ENCODE measurements at regions not wholly inside any gene's neighbourhood (a gene's known extent, or its start where the extent isn't known, plus 50 kb on each side); places are given as distances from the start of the nearest gene placed in this dataset.

DNA sequence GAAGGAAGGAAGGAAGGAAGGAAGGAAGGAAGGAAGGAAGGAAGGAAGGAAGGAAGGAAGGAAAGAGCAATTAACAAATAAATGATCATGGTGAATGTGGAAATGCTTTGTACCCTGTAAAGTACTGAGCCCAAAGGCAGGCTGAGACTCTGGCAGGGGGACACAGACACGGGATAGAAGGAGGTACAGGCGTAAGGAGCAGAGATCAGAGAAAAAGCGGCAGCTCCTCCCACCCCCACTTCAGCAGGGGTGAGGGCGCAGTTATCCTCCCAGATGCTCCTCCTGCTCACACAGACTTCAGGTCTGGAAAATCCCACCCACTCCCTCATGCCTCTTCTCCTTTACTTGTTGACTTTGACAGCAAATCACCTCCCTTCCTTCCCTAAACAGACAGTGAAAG lies 464.5 kb downstream of the MATN1 start:
- no peak for DNase-seq (ENCODE audit: low read depth in 2 of 2, low spot score in 1 of 2)

DNA sequence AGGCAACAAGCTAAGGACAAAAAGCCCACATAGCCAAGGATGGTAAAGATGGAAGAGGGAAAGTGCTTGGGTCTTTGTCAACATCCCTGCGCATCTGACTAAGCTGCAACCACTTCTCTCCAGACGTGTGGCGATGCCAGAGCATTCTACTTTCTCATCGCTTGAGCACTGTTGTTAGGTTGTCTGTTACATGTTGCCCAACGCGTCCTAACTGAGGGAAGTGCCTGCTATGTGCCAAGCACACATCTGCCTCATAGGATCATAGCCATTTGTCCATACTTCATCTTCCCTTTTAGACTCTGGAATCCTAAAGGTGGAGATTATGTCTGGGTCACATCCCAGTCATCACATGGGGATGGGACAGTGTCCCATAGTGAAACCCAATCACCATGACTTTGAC lies 464.9 kb downstream of the MATN1 start:
- DNase-seq (ENCODE audit: low read depth in 2 of 2, low spot score in 1 of 2): no peak

DNA sequence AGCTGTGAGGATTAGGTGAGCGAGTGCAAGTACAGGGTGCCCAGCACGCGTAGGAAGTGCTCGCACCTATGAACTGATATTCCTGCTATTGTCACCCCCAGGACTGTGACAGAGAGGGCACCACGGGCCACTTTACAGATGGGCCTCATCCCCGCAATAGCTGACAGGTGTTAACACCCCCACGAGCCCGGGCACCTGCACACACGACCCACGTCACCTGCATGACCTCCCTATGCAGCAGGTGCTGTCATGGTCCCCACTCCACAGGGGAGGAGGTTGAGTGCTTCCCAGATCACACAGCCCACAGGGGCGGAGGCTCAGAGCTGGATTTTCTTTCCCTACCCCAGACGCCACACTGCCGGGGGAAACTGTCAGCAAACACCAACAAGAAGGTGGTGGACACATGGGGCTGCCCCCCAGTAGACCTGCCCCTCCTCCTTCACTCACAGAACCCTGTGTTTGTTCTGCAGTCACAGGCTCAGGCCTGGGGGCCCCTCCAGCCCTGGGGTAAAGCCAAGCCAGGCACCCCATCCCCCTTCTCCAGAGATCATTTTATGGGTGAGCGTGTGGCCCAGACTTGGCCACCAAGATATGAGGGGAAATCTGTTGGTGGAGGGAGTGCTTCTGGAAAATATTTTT lies 465.5 kb downstream of the MATN1 start:
- no peak for DNase-seq (ENCODE audit: low read depth in 2 of 2, low spot score in 1 of 2)

DNA sequence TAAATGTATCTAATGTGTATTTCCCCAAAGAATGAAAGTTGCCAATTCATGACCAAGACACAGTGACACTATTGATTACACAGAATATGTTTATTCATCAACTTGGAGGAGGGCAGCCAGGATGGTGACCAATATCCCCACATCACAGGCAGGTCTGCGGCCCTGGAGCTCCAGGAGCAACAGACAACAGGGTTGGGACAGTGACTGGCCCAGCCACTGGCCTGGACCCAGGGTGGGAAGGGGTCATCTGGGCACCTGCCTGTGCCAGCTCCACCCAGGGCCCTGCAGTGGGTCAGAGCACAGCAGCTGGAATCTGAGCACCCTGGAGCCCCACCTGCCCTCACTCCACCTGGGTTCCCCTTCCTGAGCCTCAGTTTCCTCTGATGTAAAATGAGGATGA lies 466.1 kb downstream of the MATN1 start:
- DNase-seq (ENCODE audit: low read depth in 2 of 2, low spot score in 1 of 2): no peak

DNA sequence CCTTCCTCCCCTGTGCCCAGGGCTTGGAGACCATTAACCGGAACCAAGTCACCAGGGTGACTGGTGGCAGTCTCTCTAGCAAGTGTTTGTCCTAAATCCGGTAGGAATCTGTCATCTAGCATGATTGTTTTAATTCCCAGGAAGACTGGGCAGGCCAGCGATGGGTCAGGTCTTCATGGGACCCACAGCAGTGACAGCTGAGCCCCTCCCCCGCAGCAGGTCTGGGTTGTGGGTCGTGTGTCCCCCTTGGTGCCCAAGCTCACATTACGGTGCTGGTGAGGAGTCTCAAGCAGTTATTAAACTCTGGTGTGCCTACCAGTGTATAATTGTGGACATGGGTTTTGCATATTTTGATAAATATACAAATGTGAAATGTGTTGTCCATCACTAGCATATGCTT lies 466.5 kb downstream of the MATN1 start:
- DNase-seq (ENCODE audit: low read depth in 2 of 2, low spot score in 1 of 2): no peak

DNA sequence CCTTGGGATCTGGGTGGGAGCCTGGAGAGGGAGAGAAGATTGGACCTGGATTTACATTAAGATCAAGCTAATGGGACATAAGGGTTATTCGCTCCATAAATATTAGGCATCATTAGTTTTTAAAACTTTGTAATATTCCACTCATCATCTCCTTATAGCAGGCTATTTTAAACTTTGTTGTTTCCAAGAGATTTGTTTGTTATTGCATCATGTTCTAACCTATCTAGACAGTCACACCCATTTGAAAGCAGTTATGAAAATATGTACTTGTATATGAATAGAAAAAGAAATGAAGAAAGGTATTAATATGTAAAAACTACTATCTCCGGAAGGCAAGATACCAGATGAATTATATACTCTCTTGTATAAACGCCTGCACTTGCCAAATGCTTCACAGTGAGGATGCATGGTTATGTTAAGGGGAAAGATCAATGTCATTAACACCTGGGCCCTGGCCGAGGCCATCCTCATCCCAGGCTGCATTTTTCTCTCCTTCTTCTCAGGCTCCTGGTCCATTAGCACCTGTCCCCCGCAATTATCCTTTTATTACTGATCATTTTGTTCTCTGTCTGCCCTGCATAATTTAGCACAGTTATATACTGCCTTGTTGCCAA lies 468.2 kb downstream of the MATN1 start:
- no peak for DNase-seq (ENCODE audit: low read depth in 2 of 2, low spot score in 1 of 2)

DNA sequence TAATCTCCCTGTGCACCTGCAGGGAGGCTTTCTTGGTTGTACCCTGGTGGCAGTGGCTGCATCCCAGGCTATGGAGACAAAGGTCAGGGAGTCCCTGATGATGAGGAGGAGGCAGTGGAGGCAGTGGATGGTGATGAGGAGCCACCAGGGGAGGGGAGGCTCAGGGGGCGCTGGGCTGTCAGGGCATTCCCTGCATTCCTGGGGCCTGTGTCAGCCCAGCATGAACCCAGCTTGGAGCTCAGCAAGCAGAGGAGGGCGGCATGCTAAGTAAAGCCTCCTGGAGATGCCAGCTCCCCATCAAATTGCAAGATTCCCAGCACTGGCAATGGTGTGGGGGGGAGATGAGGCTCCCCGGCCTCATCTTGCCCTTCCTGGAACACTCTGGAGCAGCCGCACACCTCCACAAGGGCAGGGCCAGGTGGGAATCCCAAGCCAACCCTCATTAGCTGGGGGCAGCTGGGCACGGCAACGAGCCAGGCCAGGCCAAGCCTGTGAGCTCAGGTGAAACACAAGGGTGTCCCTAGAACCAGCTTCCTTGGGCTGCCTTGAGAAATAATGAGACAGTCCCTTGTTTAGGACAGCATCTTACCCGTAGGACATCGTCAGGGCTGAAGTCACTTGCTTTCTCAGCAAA lies 469.5 kb downstream of the MATN1 start:
- no peak for DNase-seq (ENCODE audit: low read depth in 2 of 2, low spot score in 1 of 2)

DNA sequence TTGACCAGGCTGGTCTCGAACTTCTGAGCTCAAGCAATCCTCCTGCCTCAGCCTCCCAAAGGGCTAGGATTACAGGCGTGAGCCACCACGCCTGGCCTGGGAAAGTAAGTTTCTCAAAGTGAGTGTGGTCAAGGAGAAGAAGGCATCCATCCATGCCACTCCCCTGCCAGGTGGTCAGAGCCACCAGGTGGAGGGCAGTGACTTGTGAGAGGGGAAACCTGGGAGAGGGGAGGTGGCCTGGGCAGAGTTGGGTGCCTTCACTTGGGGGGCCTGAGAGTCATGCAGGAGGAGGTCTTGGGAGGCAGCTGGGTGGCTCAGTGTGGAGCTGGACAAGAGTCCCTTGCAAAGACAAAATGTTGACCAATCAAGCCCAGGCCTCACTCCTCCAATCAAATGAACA lies 470.0 kb downstream of the MATN1 start:
- no peak for DNase-seq (ENCODE audit: low read depth in 2 of 2, low spot score in 1 of 2)

DNA sequence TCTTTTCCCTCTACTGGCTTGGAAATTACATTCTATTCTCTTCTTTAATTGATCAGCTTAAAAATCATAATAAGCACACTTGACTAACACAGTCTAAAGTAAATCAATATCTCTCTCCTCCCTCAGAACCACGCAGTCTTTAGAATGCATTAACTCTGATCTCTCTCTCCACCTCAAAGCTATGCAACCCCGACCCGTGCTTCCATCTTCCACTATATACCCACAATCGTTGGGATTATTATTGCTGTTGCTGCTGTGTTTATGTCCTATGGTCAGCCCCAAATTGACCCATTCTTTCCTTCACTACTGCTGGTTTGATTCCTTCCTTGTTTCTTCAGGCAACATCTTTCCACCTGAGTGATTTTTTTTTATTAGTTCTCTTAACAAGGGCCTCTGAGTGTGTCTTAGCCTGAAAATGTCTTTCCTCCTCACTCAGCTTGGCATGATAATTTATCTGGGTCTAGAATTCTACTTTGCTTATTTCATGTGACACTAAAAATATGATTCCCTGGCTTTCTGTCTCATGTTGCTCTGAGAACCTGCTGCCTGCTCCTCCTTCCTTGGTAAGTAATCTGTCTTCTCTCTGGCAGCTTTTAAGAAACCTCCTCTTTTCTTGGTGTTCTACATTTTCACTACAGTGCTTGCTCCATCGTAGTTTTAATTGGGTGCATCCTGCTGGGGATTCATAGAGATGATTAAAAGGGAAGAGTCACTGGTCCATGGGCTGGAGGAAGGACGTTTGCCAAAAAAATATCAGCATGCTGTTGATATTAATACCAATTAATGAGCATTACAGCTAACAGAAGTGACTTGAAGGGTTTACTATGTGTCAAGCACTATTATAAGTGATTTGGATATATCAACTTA lies 472.2 kb downstream of the MATN1 start:
- no peak for DNase-seq (ENCODE audit: low read depth in 2 of 2, low spot score in 1 of 2)

DNA sequence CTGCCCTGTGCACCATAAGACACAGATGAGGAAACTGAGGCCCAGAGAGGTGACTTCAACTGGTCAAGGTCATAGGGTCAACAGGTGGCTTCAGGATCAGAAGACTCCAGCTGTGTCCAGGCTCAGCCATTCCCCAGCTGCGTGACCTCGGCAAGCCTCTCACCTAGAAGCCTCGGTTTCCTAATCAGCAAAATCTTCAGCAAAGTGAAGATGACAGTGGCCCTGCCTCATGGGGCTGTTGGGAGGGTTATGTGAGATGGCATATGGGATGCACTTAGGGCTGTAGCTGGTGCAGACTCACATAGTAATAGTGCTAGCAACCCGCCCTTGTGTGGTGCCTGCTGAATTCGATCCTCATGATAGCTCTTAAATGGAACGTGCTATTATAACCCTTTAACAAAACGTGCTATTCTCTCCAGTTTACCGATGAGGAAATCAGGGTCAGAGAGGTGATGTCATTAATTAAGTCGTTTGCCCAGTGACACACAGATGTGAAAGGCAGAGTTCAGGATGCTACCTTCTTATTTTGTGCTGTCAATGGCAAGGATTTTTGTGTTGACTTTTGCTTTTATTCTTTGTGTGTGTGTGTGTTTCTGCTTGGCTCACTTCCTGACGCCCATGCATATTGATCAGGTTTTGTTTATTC lies 472.9 kb downstream of the MATN1 start:
- no peak for DNase-seq (ENCODE audit: low read depth in 2 of 2, low spot score in 1 of 2)

DNA sequence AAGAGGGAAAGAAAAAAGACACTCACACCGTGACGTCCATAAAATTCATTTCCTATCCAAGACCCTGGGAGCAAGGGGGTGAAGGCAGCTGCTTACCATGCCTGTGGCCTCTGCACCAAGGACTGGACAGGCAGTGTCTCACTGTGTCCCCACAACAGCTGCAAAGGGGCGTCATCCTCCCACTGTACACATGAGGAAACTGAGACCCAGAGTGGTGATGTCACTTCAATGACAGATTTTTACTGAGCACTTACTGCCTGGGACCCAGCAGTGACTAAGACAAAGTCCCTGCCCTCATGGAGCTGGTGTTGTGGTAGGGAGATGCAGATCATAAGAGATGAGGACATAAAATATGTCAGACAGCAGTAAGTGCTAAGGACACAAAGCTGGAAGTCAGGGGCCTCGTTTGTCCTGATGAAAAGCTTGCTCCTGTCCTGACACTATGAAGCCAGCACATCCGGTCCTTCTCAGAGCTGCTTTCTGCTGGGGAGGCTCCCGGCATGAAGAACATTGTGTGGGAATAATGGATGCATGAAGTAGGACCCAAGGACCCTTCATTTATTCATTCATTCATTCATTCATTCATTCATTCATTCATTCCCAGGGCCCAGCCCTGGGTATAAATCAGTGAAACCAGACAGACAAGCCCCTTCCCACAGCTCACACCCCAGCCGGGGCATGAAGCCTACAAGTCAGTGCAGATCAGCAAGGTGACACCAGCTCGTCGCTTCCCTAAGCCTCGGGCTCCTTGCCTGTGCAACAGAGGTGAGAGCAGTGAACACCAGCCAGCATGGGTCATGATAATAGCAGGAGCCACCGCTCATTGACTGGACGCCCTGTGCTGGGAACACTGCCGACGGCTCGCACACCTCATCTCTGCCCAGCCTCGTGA lies 473.7 kb downstream of the MATN1 start:
- DNase-seq (ENCODE audit: low read depth in 2 of 2, low spot score in 1 of 2): no peak

DNA sequence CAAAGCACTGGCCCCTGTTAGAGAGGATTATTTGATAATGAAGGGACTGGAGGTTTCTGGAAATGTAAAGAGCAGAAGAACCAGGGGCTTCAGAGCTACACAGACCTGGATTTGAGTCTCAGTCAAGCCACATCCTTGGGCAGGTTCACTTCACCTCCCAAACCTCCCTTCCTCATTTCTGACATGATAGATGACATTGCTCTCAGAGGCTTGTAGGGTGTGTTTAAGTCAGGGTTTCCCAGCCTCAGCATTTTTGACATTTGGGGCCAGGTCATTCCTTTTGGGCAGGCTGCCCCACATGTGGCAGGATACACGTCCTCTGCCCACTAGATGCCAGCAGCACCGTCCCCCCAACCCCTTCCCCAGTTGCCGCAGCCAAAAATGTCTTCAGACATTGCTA lies 474.6 kb downstream of the MATN1 start:
- DNase-seq (ENCODE audit: low read depth in 2 of 2, low spot score in 1 of 2): no peak

DNA sequence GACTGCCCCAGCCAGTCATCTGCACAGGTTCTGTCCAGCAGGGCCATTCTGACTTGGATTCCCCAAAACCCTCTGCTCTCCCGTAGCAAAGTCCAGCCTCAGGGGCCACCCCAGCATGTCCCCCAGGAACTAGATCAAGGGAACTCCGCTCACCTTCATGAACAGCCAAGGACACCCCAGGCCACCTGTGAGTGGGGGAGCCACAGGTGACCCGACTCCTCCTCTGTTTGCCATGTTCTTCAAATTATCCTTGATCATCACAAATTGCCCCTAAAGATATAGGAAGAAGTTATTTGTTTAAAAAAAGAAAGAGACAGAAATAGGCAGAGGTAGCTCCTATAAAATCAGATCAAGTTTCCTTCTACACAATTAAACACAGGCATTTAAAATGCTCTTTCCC lies 475.0 kb downstream of the MATN1 start:
- no peak for DNase-seq (ENCODE audit: low read depth in 2 of 2, low spot score in 1 of 2)

DNA sequence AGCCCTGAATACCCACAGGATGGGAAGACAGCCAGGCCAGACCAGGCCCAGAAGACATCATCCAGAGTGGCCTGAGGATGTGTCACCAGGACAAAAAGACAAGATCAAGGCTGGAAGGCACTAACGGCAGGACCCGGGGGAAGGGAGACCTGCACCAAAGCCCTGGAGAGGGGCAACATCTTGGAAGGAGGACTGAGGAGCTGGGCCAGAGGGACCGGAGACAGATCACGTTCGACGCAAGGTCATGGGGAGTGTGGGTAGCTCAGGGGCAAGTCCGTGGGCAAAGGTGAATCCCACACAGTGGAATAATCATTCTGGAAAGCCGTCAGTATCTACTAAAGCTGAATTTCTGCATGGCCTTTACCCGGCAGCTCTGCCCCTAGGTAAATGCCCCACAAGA lies 478.6 kb downstream of the MATN1 start:
- DNase-seq (ENCODE audit: low read depth in 2 of 2, low spot score in 1 of 2): no peak

DNA sequence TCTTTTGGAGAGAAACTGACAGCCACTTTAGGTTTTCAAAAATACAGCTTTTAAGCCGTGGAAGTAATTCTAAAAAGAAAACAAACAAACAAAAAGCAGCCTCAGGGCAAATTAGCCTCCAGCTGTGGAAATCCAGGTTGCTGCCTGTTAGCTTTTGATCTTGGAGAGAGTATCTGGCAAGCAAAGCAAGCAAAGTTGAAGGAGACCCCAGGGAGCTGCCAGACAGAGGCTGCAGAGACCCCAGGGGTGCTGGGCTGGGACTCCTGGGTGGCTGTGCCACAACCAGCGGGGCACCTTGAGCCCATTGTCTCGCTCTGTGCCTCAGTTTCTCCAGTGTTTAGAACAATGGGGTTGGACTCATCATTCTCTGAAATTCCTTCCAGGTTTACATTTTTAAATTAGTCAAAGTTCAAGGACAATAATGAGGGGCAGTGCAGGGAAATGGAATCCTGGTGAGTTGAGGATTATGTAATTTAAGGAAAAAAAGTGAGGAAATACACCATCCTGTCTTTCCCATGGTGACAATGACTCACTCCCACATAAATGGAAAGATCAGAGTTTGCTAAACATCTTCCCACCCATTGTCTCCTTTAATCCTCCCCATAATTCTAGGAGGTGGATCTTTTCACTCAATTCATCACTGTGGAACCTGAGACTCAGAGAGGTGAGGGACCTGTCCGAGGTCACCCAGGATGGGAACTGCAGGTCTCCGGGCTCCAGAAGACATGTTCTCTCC lies 480.5 kb downstream of the MATN1 start:
- DNase-seq (ENCODE audit: low read depth in 2 of 2, low spot score in 1 of 2): no peak

DNA sequence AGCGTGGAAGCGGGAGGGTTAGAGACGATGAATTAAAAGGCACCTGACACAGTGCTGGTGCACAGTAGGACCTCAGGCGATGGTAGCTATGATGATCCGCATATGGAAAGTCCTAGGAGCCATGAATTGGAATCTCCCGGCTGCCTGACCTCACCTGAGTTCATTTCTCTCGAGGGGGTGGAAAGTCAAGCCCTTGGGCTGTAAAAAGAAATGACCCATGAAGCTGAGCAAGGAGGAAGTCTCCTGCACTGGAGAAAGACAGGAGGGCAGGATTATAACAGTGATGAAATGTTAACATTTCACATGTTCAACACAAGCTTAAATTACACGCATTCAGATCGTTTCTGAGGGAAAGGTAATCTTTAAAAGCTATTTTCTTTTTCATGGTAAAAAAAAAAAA lies 481.2 kb downstream of the MATN1 start:
- no peak for DNase-seq (ENCODE audit: low read depth in 2 of 2, low spot score in 1 of 2)

DNA sequence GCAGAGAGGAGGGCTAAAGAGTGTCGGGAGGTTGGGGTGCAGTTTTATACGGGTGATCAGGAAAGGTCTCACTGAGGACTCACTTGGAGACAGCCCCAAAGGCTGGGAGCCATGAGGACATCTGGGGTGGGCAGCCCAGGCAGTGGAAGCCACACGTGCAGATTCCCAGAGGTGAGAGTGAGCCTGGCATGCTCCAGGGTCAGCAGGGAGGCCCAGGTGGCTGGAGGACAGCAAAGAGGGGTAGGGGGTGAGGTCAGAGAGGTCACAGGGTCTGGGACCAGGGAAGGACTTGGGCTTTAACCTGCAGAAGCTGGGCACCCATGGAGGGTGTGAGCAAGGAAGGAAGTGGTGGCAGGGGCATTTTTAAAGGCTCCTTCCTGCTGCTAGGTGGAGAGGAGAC lies 481.7 kb downstream of the MATN1 start:
- DNase-seq (ENCODE audit: low read depth in 2 of 2, low spot score in 1 of 2): no peak

DNA sequence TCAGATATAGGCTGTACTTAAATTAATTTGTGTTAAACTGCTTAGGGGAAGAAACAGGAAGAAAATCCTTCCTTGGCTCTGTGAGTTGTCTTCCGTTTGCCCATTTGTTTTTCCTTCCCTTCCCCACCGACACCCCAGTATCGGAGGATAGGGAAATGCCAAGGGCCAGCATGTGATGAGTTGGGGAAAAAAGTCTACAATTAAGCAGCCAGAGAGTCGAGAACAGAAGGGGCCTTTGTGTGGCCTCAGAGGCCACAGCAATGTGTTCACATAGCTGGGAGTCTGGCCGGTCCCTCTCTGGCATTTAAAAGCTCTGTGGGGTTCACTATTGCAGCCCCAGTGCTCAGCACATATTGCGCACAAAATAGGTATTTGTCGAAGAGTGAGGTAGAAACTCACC lies 489.3 kb downstream of the MATN1 start:
- no peak for DNase-seq (ENCODE audit: low read depth in 2 of 2, low spot score in 1 of 2)

DNA sequence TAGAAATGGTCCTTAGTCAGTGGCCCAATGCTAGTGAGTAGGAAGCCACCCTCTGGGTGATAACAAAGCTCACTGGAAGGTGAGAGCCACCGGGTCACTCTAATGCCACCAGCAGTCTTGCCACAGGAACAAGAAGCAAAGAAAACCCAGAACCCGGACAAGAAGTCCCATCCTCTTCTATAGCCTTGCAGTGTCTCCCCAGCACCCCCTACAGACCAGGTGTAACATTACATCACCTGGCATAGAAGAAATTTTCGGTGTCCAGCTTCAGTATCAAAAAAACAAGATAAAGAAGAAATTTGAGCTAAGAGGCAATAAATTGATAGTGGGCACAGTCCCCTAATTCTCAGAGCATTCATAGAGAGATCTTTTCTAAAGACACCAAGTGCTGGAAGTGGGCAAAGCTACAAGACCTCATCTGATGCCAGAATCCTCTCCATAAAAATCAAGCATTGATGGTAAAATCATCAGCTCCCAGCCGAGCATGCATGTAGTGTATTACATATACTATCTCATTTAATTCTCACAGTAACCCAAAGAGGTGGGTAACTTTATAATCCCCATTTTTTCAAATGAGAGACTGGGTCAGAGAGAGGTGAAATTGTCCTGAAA lies 491.0 kb downstream of the MATN1 start:
- DNase-seq (ENCODE audit: low read depth in 2 of 2, low spot score in 1 of 2): no peak

Measured in stimulated activated CD8-positive, alpha-beta memory T cell treated with anti-CD3 and anti-CD28 coated beads, Interleukin-4, amount 100 ng/mL, for 1 hour (primary cell).